NCI-H1694 treated with DMSO at 0.1 percent for 48 hours (cell line): ENCODE measurements at regions not wholly inside any gene's neighbourhood (a gene's known extent, or its start where the extent isn't known, plus 50 kb on each side); places are given as distances from the start of the nearest gene placed in this dataset.

Source experiments
- DNase-seq: peaks from one replicate; lab custom pipeline; 2025; lab: John Stamatoyannopoulos, UW

DNA sequence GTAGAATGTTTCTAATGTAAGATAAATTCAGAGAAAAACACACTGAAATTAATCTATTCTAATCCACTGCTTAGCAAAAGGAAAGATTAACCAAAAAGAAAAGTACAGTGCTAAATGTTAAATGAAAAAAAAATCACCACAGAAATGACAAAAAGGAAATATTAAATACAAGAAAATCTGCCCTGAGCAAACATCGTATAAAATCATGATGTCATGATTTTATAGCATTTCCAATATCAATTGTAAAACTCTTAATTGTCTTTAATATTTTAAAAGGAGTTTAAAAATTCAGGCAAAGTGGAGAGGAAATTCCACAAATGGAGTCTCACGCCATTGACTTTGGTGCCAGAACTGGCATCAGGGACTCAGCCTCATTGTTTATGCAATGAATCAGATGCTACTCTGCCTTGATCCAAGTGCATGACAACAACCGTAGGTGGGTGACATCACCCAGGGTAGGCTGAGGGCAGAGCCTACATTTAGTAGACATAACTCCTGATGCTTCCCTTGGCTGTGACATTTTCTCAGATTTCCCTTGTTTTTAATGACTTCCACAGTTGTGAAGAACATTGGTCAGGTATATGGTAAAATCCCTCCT, 696.8 kb downstream of the SEMA5A start:
- DNase-seq: no peak

DNA sequence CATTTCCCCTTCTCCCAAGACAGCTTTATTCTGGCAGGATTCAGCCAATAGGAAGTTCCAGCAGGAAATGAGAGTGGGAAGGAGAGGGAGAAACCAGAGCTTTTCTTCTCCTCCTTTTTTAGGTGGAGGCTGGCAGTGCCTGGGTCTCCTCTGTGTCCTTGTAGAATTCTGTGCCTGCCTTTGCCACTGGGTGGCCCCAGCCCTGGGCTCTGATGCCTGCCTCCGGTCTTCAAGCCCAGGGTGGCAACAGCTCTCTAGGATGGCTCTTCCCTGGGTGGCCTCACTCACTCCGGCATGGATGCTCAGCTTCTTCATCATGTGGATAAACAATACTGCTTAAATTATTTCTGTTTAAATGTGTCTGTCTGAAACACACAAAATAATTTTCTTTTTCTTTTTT, 694.8 kb downstream of the SEMA5A start:
- no peak for DNase-seq

DNA sequence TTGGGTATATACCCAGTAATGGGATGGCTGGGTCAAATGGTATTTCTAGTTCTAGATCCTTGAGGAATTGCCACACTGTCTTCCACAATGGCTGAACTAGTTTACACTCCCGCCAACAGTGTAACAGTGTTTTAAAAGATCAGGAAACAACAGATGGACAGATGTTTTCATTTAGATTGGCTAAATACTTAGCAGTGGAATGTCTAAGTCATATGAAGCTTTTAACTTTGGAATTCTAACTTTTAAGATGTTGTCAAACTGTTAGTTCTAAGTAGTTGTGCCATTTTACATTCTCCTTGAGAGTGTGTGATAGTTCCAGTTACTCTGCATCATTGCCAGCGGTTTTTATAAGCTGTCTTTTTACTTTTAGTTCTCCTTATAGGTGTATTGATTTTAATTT, 688.8 kb downstream of the SEMA5A start:
- no peak for DNase-seq

DNA sequence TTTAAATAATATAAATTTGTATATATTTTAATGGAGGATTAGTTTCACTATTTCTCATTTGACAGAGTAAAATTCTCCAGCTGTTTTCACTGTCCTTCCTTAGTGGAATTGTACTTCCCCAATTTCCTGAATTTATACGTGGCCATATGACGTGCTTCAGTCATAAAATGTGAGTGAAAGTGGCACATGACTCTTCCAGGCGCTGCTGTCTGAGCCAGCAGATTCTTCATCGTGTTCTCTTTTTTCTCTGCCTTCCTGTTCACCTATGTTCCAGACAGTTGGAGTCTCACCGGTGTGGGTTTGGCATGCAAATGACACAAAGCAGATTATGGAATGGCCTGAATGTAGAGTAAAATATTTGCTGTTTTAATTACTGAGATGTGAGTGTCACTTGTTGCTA, 684.1 kb downstream of the SEMA5A start:
- no peak for DNase-seq

DNA sequence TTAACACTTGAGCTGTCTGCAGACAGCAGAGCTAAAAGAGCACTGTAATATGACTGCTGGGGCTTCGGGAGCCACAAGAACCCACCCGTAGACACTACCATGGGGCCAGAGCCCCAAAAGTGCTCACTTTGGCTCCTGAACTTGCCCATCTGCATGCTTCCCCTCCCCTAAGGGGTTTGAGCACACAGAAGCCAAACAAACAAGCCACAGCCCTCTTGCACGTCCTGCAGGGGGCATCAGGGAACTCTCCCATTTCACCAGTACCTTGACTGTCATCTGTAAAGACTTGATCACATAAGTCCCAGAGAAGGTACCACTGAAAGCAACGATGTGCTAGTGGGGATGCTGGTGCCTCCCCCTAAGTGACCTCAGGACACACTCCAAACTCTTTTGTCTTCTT, 681.8 kb downstream of the SEMA5A start:
- peak; percentile 5 for DNase-seq

DNA sequence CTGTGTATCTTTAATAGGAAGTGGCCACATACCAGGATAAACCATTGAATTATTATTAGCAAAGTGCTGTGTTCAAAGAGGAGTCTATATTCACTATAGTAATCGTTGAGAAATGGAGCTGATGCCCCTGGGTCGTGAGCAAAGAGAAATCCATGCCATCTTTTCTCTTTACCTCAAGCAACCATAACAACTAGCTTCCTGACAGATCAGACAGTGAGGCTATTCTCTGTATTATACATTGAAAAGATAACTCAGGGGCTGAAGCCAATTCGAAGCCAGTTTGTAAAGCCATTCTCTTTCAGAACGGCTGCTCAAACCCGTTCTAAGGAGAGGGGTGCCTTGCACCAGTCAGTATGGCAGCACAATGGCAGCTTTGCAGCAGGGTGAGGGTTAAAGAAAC, 680.6 kb downstream of the SEMA5A start:
- no peak for DNase-seq

DNA sequence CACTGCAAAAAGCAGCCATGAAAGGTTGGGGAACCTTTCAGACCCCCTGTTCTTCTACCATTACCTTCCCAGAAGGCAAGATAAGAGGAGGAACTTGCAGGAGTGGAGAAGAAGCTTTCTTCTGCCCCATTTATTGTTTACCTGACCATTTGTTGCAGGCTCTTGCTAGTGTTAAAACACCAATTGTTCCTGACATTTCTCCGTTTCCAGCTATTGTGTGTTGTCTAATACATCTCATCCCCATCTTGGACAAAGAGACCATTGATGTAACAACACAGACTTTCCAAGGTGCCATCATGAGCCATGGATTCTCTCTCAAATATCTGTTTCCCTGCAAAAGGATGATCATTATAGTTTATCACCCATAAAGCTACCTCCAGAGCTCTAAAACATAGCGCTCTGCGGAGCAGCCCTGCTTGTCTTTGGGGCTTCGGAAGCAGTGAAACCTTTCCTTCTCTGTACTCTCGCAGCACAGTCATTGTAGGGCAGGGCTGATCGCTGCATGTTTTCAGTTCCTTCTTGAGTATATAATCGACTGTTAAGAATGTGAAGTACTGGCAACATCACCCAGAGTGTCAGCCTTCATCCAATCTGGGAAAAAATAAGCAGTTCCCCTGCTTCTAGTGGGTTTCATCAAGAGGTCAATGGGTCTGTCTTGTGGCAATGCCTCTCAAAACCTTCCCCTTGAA, 680.0 kb downstream of the SEMA5A start:
- no peak for DNase-seq

DNA sequence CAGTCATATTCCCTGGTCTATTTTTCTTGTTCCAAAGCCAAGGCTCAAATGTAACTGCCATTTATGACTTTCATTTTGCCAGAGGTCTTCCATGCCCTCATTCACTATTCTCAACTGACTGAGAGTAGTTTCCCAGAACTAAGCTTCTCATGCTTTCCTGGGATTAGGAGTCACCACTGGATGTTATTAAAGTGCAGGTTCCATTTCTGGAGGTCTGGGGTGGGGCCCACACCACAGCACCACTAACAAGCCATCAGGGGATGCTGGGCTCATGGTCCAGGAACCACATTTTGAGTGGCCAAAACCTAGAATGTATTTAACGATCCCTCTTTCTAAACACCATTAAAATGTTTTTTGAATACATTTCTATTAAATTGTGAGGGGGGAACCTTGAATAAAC, 677.6 kb downstream of the SEMA5A start:
- no peak for DNase-seq

DNA sequence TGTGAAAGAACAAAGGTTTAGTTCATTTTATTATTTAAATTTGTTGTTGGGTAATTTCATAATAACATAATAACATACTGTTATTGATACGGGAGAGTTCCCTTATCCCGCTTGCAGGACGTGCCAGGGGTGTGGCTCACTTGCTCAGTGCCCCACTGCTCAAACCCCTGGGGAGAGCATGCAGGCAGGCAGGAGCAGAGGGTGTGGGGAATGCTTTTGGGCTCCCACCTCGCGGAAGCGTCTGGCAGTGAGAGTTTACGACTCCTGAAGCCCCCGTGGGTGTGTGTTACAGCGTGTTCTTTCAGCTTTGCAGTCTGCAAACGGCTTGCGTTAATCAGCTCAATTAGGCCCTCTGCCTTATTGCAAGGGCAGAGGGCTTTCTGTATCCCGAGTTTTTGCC, 675.9 kb downstream of the SEMA5A start:
- no peak for DNase-seq

DNA sequence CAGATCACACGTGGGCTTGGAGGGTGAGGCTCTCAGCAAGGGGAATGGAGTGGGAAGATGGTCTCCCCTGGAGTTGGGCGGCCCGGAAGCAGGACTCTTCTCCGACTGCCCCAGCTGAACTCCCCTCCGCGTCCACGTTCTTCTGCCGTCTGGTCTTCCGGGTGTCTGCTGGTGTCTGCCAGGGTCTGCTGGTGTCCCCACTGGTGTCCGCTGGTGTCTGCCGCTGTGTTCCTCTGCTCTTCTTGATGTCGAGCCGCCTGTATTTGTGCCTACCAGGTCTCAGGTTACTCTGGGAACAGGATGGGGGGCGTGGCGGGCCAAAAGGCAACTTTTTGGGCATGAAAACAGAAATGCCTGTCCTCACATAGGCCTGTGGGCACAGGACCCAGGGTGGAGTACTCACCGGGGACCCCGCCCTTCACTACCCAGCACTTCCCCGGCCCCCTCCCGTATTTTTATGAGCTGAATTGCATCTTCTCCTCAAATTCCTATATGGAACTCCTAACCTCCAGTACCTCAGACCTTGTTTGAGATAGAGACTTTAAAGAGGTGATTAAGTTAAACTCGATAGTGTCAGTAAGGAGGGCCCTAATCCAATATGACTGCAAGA, 675.4 kb downstream of the SEMA5A start:
- no peak for DNase-seq

DNA sequence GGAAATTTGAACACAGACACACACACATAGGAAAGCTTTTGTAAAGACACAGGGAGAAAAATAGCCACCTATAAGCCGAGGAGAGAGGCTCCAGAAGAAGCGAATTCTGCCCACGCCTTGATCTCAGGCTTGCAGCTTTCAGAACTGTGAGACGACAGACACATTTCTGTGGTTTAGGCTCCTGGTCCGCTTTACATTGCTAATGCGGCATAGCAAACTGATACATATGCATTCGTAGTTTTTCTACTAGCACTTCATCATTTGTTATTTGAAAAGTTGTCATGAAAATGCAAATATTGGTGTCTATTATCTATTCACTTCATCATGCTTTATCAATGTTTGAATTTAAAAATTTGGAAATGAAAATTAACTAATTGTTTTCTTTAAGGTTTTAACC, 674.9 kb downstream of the SEMA5A start:
- DNase-seq: no peak

DNA sequence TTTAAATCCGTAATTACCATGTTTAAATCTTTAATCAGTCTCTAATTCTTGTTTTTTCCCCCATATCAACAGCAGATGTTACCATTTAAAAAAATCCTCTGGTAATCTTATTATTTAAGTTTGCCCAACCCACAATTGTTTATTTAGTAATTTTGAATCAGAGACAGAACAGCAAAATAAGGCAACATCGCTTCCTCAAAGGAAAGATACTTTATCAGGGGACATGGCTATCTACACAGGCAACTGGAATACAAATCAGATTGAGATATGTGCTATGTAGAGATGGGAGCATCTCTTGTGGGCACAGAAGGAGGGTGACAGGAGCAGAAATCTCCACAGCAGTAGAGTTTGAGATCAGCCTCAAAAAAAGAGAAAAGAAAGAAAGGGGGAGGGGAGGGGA, 674.4 kb downstream of the SEMA5A start:
- no peak for DNase-seq

DNA sequence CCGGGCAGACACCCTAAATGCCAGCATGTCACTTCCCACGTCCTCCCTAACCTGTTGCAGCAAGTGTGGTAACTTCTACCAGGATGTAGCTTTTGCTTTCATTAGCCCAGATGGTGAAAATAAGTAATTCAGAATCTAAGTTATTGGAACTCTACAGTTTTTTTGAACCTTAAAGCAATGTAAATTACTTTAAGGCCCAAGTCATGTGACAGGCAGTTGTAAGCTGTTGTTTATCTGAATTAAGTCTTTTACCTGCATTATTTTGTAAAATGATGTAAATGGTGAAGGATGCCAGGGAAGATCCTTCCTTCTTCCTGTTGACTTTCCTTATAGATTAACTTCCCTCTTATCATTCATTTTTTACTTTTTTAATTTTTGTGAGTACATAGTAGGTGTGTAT, 670.2 kb downstream of the SEMA5A start:
- DNase-seq: no peak

DNA sequence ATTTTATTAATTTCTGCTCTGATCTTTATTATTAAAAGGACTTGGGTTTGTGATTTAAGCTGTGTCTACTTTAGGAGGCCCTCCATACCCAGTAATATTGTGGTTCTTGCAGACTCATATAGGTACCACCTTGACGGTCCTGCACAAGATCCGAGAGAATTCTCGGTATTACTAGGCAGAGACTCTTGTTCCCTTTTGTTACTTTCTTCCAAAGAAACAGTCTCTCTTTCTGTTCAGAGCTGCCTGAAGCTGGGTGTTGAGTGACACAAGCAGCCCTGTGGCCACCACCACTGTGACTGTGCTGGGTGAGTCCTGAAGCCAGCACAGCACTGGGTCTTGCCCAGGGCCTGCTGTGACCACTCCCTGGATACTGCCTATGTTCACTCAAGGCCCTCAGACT, 666.6 kb downstream of the SEMA5A start:
- no peak for DNase-seq

DNA sequence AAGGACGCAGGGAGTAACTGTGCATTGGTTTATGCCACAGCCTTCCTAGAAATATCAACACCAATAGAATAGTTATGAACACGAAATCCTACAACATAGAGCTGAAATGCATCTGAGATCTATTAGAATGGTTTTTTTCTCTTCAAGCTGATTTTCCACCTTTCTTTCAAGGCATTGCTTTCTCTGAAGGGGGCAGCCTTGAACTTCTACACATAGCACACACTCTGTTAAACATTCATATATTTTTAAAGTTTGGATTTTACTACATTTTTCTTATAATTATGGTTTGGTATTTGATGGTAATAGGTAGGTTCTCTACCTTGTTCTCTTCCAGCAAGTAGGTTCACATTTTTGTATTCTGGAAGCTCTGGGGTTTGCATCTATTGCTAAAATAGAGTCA, 661.8 kb downstream of the SEMA5A start:
- DNase-seq: no peak

DNA sequence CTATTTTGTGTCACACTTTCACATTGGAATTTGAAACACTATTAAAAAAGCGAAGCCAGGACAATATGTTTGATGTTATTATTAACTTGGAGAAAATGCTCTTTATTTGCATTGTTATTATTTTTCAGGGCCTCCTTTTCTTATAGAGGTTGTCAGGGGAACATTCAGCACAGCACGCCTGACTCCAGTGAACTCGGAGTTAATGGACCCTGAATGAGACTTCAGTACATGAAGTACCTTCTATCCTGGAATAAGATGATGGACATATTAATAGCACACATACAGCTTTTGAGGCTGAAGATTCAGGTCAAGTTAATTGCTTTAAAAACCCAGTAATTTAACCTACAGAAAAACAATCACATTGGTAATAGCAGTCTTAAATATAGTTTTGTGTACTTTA, 652.9 kb downstream of the SEMA5A start:
- DNase-seq: no peak

DNA sequence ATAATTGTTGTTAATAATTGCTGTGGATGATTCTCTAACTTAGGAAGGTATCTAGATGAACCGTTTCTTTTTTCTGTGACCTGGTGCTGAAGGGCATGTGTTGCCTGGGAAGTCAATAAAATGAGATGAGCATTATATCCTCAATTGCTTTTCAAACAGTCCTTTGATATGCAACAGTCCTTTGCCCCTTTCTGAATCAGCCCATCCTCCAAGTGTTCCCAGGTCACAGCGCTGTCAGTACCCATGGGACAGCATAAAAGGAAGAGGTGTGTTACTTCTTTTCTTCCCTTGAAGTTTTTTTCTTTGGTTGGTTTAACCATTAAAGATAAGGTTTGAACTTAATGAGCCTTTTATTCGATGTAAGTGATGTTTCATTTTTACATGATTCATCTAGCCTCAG, 651.8 kb downstream of the SEMA5A start:
- no peak for DNase-seq

DNA sequence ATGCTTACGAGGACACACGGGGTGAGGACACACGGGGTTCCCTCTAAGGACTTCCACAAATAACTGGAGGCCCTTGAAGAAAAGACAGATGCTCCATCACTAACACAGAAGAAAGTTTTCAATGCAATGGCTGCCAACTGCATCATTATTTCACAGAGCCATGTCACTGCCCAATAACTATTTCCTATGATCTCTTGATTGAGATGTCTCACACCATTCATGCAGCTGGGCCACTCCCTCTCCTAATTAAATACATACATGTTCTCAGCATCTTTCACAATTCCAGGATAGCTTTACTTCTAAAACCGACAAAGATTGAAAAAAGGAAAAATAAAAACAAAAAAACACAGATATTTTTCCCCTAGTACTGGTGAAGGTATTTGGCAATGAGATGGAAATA, 650.8 kb downstream of the SEMA5A start:
- DNase-seq: no peak

DNA sequence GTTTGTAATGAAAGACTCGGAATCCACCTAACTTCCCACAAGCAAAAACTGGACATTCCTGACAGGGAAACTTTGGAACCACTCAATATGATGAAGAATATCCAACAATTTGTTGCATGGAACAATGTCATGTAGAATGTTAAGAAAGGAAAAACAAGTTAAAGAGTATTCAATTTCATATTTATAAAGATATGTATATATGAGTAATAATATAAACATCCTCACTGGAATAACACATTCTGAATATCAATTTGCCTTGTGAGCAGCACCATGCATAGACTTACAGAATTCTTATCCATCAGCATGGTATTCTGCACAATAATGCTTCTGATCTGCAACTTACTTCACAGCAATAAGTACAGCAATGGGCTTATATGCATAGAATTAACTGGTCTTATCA, 650.3 kb downstream of the SEMA5A start:
- DNase-seq: no peak

DNA sequence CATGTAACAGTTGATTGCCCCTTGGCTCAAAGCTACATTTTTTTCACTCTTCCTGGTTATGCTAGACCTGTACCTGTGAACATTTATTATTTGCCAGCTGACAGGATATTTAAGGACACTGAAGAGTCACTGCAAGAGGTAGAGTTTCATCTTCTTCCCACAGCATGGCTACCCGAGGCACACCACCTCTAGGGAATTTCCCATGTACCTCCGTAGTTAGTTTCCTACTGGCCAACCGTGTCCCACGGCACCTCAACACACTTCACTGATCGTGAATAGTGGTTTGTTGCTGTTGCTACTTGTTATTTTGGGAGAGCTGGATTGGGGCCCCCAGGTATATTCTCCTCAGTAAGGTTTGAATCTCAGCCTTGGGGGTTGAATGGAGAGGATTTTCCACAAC, 648.6 kb downstream of the SEMA5A start:
- DNase-seq: no peak

DNA sequence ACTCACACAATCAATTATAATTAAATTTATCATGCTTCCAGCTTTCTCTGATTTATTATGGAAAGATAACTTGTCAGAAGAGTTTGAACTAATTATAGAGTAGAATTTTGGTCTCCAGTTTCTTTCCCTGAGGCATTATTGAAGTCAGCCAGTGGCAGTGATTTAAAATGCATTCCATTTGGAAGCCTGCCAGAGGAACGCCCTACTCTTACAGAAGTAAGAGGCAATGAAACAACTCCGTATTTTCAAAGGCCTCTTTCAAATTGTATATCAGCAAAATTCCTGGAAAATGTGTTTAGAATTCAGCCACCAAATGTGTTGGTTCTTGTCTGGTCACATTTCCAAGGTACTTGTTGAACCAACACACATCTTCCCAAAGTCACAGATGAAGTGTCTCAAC, 640.9 kb downstream of the SEMA5A start:
- DNase-seq: no peak

DNA sequence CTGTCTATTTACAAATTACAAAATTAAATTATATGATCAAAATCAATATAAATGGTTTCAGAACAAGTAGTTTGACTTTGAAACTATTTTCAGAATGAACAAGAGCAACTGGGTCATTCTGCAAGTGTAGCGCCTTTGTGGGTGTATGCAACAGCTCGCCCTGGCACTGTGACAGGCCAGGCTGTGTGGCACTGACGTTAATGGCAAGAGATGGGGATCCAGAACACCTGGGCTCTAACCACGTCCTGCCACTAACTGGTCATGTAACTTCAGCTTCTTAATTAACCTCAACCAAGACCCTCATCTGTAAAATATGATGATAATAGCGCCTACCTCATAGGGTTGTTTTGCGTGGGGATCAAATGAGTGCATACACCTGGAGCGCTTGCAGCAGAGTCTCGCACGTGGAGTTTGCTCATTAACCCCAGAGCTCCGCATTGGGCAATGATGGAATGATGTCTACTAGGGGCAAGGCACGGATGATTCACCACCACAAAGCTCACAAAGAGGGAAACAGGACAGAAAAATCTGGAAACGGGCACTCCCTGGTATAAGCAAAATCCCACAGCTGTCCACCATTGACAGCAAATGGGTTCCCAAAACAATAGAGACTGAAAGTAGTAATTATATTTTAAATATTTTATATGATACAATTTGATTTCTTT, 639.4 kb downstream of the SEMA5A start:
- no peak for DNase-seq

DNA sequence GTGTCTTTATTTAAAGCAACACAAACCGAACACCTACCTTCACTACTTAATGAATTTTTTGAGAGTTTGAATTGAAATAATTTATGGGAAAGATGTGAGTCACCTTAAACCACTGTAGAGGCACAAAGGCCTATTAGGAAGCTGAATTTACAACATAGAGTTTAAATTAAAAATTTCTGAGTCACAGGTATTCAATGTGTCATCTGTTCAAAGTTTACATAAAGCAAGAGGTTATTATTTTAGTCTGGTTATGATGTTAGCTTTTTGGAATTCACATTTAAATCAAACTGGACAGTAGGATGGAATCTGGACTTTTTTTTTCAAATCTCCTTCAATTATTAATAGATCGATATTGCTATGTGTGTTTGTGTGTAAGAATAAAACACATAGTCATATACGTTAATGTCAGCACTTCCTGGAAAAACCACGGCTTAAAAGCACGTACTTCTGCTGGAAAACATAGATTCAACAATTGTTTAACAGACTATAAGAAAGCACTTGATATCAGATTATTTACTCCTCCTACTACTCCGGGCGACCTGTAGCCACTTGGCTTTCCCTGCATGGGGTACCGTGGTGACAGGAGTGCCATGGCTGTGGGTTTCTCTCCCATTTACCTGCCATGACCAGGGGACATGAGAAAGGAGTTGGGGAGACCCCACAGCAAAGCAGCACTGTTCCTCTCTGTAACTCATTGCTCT, 638.6 kb downstream of the SEMA5A start:
- no peak for DNase-seq
